A673 (cell line): ENCODE measurements at regions not wholly inside any gene's neighbourhood (a gene's known extent, or its start where the extent isn't known, plus 50 kb on each side); places are given as distances from the start of the nearest gene placed in this dataset.

Source experiments
- BruUV-seq: library from RNA; stranded (reverse); fragments of 400-500 nt; replicated peaks from 2 replicates; lab custom pipeline; 2021; lab: Mats Ljungman, UMichigan
- CTCF ChIA-PET: fragments of 300-600 bp; sonication (Branson Sonifier 250); formaldehyde crosslinking; loops from one replicate; lab custom pipeline; 2022; ENCODE audit warnings: antibody characterized with exemption; lab: Charles Lee
- POLR2A ChIA-PET: fragments of 300-600 bp; sonication (Branson Sonifier 250); formaldehyde crosslinking; loops from one replicate; lab custom pipeline; 2022; ENCODE audit warnings: antibody characterized with exemption; ENCODE audit not compliant: low non-redundant PET; lab: Charles Lee
- DNase-seq: peaks from one replicate; pipeline ENCODE4 v3.0.0-alpha.2; 2015; ENCODE audit warnings: low spot score
- H3K27ac ChIP-seq: fragments of 200-600 bp; sonication (generic); 2 replicates; pipeline ENCODE4 v1.5.1; 2016; ENCODE audit warnings: mixed run types, low read depth, mild to moderate bottlenecking, mixed read lengths, antibody characterized with exemption, low read length; ENCODE audit not compliant: poor library complexity, severe bottlenecking
- H3K27me3 ChIP-seq: fragments of 200-600 bp; sonication (generic); replicated peaks from 2 replicates; pipeline ENCODE4 v1.6.1; 2017; ENCODE audit warnings: mixed run types, low read depth, mild to moderate bottlenecking, mixed read lengths, antibody characterized with exemption, low read length; ENCODE audit not compliant: insufficient read depth, poor library complexity
- H3K36me3 ChIP-seq: fragments of 200-600 bp; sonication (generic); 2 replicates; pipeline ENCODE4 v1.6.1; 2016; ENCODE audit warnings: mixed run types, mild to moderate bottlenecking, mixed read lengths, antibody characterized with exemption, low read length; ENCODE audit not compliant: insufficient read depth, poor library complexity, severe bottlenecking
- H3K4me1 ChIP-seq: fragments of 200-600 bp; sonication (generic); 2 replicates; pipeline ENCODE4 v1.6.1; 2017; ENCODE audit warnings: mixed run types, mild to moderate bottlenecking, mixed read lengths, antibody characterized with exemption, low read length; ENCODE audit not compliant: insufficient read depth, poor library complexity, severe bottlenecking
- H3K4me3 ChIP-seq: fragments of 200-600 bp; sonication (generic); 2 replicates; pipeline ENCODE4 v1.5.1; 2016; ENCODE audit warnings: low read depth, mixed run types, mild to moderate bottlenecking, mixed read lengths, low read length; ENCODE audit not compliant: poor library complexity, severe bottlenecking
- H3K9me3 ChIP-seq: fragments of 200-600 bp; sonication (generic); 2 replicates; pipeline ENCODE4 v1.6.1; 2016; ENCODE audit warnings: mixed run types, low read depth, mild to moderate bottlenecking, mixed read lengths, antibody characterized with exemption, low read length; ENCODE audit not compliant: poor library complexity, severe bottlenecking
- CTCF ChIP-seq: fragments of 300-800, 200-600 bp; sonication (generic); conservative IDR thresholded peaks from 2 replicates; pipeline ENCODE4 v1.5.1; 2017; ENCODE audit warnings: low read depth, mild to moderate bottlenecking, antibody characterized with exemption, low read length, moderate library complexity, mixed read lengths
- EZH2 ChIP-seq: fragments of 200-600 bp; sonication (generic); IDR thresholded peaks from 2 replicates; pipeline ENCODE4 v1.6.1; 2017; ENCODE audit warnings: borderline replicate concordance, low read depth, mild to moderate bottlenecking, mixed read lengths, antibody characterized with exemption, low read length; ENCODE audit not compliant: poor library complexity, severe bottlenecking
- intact Hi-C: fragments of 100-400 bp; cut with micrococcal nuclease; formaldehyde crosslinking; loops from one replicate; pipeline ENCODE4 v1.10.0; 2022; ENCODE audit not compliant: unreplicated experiment

GRCh38 chr9:2263111-2263510 is 248.0 kb downstream of the SMARCA2 start:
- no peak overlapping the region for H3K27ac ChIP-seq
- ChIA-PET POLR2A (no interaction called here), CTCF (no interaction called here)
- H3K36me3 ChIP-seq, result no peaks in the 10 kb centered on the region
- TF ChIP-seq EZH2 (no peak), CTCF (no peak)
- no peaks in the 10 kb centered on the region for H3K27me3 ChIP-seq
- BruUV-seq, result no TSS peak
- DNase-seq, result no peak
- H3K9me3 ChIP-seq, result no peaks in the 10 kb centered on the region
- H3K4me3 ChIP-seq, result no peak overlapping the region
- intact Hi-C loops, result loop anchor here (10.0 kb wide), 1 partner anchor 62 kb away; no protein-coding TSS in a partner anchor
- peaks cover 11% of the 10 kb centered on the region for H3K4me1 ChIP-seq

GRCh38 chr9:2263665-2264064 is 248.5 kb downstream of the SMARCA2 start:
- Histone ChIP-seq H3K36me3 (no peaks in the 10 kb centered on the region), H3K27me3 (no peaks in the 10 kb centered on the region), H3K9me3 (no peaks in the 10 kb centered on the region), H3K4me3 (no peak overlapping the region), H3K4me1 (peaks cover 11% of the 10 kb centered on the region), H3K27ac (no peak overlapping the region)
- BruUV-seq, result no TSS peak
- no peak for TF ChIP-seq EZH2
- TF ChIP-seq CTCF, result no peak
- POLR2A ChIA-PET, result no interaction called here
- intact Hi-C loops, result loop anchor here (10.0 kb wide), 1 partner anchor 61 kb away; no protein-coding TSS in a partner anchor
- no peak for DNase-seq
- CTCF ChIA-PET, result no interaction called here

GRCh38 chr9:2264081-2264480 is 248.9 kb downstream of the SMARCA2 start:
- H3K9me3 ChIP-seq, result no peaks in the 10 kb centered on the region
- ChIA-PET CTCF (no interaction called here), POLR2A (no interaction called here)
- TF ChIP-seq CTCF (no peak), EZH2 (no peak)
- H3K27ac ChIP-seq, result no peak overlapping the region
- no peak for DNase-seq
- H3K4me1 ChIP-seq, result peaks cover 11% of the 10 kb centered on the region
- no peaks in the 10 kb centered on the region for H3K27me3 ChIP-seq
- intact Hi-C loops, result loop anchor here (10.0 kb wide), 1 partner anchor 61 kb away; no protein-coding TSS in a partner anchor
- H3K4me3 ChIP-seq, result no peak overlapping the region
- no peaks in the 10 kb centered on the region for H3K36me3 ChIP-seq
- BruUV-seq, result no TSS peak
